ENCODE measurements at regions not wholly inside any gene's neighbourhood (a gene's known extent, or its start where the extent isn't known, plus 50 kb on each side); places are given as distances from the start of the nearest gene placed in this dataset.

DNA sequence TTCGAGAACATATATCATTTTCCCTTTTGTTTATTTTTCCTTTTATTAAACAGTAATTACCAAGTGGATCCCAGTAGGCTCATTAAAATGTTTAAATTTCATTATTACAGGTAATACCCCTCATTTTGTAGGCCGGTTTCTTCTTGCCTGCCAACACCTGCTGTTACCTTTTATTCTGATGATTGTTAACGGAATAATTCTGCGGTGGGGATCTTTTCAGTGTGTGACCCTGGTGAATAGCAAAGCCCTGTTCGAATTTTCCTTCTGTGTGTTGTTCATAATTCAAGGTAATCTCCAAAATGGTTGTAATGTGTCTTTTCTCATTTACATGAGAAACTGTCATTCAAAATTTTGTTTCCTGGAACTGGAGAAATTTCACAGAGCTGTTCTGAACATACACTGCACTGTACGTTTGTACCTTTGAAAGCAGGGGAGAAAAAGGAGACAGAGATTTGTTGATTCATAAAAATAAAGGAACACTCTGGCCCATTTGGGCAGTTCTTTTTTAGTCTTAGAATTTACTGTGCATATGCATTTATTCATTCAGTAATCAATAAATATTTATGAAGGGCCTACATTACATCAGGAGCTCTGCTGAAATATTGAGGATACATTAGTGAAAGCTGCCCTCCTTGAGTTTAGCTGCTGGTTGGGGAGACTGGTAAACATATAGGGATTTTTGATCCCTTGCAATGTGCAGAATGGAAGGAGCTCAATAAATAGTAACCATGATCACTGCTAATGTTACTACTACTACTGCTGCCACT is 502.0 kb downstream of the QKI start:
- DNase-seq (ENCODE audit: low spot score), result no peak

DNA sequence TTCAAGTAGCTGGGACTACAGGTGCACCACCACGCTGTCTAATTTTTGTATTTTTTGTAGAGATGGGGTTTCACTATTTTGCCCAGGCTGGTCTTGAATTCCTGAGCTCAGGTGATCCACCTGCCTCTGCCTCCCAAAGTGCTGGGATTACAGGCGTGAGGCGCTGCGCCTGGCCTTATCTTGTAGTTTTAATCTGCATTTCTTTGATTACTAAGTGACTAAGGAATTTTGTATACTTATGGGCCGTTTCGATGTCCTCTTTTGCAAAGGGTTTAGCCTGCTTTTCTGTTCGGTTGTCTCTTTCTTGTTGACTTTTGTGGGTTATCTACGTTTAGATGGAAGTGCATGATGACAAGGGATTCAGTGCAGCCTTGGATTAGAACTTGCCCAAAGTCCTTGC is 500.6 kb downstream of the QKI start:
- DNase-seq (ENCODE audit: low spot score), result no peak

DNA sequence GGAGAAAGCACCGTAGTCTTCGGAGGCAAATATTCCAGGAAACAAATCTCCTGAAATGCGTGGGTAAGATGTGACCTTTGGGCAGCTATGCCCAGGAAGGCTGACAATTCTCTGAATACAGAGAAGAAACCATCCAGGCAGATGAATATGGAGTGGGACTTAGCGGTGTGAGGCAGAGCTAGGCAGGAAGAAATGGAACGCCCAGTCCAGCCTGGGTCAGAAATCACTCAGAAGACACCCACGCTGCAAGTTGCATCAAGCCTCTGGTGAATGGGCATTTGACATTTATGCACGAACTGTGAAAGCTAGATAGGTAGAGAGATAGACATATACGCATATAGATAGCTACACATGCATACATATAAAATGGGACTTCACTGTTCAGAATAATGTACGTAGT is 498.5 kb downstream of the QKI start:
- DNase-seq (ENCODE audit: low spot score), result no peak

DNA sequence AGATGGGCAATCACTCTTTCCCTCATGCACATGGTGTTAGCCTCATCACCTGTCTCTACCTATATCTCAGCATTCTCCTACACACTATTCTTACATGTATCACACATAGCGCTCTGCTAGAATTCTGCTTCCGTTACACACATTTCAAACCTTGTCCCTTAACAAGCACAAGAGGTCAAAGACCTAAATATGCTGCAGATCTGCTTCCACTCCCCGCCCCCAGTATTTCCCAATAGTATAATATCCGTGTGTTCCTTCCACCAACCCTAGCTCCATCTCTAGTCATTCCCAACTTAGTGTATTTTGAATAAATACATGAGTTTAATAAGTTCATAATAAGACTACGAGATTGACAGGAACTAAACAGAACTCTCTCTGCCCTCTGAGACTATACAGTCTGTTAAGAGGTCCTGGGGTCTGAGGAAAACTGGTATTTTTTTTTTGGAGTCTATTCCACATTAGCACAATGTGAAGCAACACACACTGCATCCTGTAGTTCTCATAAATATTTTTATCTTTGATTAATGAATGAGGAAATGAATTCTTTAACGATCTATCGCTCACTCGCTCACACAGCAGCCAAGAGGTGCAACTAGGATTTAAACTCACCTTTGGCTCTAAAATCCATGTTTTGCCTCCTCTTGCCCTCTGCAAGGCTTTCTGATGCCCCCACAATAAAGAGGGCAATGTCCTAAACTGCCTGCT is 491.6 kb downstream of the QKI start:
- no peak for DNase-seq (ENCODE audit: low spot score)

DNA sequence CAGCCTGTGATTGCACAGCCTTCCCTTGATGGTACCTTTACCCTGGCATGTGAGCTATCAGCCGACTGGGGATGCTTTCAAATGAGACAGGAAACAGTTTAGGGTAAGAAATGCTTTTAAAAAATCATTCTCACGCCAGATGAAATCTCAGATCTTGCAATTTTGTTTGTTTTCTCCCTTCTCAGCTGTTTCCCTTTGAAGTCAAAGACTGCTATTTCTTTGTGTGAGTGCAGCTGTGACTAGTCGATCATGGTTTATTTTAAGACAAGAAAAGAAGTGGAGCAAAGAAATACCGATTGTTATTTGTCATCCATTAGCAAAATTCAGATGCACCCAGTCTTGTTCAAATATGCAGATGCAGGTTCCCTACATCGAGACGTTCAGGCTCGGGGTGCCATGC is 489.7 kb downstream of the QKI start:
- DNase-seq (ENCODE audit: low spot score), result no peak

DNA sequence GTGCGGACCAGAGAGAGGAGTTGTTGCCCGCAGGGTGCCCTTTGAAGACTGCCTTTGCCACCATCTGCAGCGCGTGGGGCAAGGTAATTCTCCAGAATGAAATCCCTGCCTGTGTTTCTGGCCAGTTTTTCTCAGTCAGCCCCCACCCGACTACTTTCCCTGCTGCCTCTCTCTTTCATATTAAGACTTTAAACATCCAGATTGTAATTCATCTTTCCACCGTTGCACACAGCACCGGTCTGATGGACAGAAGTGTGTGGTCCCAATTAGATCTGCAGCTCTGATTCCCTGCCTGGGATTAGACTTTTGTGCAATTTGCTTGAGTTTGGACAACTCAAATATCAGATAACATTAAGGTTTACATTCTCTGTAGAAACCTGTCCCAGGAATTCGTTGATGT is 489.0 kb downstream of the QKI start:
- no peak for DNase-seq (ENCODE audit: low spot score)

DNA sequence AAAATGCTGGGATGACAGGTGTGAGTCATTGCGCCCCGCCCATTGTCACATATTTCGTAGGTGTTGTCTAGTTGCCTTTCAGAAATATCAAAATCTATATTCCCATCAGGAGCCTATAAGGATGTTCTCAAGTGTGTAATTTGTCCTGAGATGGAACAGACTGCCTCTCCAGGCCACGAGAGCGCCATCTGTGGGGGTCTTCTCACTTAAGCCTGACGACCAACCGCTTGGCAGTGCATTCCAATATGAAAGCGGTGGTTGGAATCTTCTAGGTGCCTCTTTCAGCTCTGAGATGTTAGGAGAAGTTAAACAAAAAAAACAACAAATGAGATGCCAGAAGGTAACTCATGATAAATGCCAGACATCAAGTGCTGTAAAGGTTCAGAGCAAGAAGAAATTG is 488.5 kb downstream of the QKI start:
- no peak for DNase-seq (ENCODE audit: low spot score)

DNA sequence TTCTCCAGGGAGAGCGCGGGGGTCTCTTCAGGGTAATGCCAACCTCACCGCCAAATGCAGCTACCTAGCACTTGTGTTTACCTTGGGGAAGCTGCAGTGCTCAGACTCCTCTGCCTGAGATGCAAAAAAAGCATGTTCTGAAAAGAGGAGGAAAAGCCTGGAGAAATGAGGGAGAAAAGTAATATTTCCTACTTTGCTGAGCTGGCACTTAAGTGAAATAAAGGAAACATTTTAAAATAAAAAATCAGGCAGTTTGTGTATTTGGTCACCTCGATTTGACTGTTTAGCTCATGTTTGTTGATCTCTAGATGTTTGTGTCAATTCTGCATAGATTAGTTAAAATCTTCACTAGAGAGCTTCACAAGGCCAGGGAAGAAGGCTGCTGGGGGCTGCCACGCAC is 487.2 kb downstream of the QKI start:
- no peak for DNase-seq (ENCODE audit: low spot score)

DNA sequence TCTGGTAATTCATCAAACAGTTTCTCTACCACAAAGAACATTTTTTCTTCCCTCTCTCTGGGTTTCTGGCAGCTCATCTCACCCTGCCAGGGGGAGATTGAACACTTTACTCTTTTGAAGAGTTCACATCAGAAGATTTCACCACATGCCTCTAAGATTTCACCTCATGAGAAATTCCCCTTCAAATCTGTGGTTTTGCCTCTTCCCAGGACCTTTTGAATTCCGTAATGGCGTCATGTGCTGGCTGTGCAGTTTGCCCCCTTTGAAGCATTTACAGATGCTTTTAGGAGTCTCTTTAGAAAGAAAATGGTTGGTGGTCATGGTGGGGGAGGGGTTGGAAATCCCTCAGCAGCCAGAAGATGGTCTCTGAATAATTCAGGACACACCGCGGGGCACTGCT is 486.1 kb downstream of the QKI start:
- DNase-seq (ENCODE audit: low spot score), result no peak

DNA sequence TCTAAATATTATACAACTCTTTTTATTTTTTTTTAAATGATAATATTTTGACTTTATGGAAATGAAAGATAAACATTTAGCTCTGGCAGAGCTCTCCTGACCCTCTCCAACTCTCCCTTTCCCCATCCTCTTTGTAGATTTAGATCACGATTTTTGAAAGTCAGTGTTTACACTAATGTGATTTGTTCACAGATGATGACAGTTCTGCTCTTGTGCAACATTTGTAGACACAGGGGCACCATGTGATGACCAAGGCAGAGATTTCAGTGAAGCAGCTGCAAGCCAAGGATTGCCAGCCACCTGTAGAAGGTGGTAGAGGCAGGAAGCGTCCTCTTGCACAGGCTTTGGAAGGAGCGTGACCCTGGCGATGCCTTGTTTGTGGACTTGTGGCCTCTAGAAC is 483.2 kb downstream of the QKI start:
- DNase-seq (ENCODE audit: low spot score), result no peak

DNA sequence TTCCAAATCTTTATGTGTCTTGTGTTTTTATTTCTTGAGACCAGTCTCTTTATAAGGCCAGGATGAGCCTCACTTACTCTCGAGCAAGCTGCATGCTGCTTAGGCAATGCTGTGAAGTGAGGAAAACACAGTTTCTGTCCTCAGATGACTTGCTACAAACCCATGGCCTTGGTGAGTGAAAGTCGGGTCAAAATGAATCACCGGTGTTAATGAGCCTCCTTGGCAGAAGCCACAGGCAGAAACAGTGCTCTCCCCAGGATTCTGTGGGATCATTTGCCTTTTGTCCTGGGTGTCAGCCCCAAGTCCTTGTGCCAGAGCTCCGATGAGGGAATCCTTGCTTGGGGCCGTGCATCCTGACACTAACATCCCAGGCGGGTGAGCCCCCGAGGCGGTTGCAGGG is 482.5 kb downstream of the QKI start:
- DNase-seq (ENCODE audit: low spot score), result no peak

DNA sequence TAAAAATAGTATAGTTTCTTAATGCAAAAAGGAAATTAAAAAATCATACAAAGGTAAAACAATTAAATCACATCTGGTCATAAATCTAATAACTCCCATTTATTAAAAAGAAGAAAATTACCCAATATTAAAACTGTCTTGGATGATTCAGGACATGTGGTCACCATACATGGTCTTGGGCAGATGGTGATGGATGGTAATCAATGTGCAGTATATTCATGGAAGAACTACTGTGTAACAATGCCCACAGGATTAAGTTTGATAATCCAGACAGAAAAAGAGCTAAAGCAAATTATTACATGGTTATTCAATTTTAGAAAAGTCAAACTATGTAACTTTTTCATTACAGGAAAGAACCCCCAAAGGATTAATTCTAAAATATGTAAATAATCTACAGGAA is 480.6 kb downstream of the QKI start:
- no peak for DNase-seq (ENCODE audit: low spot score)

DNA sequence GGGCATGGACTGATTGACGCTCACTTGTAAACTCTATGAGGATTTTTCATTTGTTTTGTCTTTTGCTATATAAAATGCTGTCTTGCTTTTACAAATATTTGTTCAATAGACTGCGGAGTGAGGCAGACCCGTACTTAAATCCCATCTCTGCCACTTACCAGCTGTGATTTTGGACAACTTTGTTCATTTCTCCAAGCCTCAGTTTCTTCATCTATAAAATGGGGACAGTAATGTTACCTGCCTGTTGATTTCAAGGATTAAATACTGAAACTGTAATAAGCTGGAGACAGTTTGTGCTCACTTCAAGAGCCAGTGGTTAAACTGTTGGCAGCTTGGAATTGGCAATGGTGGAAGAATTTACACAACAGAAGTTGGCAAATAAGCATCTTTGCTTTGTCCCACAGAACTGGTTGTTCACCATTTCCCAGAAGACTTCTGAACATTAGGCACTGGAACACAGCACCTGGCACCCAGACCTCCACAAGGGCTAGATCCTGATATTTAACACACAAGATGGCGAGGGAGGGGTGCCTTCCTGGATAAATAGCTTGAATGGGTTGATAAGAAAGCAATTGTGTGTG is 479.2 kb downstream of the QKI start:
- DNase-seq (ENCODE audit: low spot score), result no peak

DNA sequence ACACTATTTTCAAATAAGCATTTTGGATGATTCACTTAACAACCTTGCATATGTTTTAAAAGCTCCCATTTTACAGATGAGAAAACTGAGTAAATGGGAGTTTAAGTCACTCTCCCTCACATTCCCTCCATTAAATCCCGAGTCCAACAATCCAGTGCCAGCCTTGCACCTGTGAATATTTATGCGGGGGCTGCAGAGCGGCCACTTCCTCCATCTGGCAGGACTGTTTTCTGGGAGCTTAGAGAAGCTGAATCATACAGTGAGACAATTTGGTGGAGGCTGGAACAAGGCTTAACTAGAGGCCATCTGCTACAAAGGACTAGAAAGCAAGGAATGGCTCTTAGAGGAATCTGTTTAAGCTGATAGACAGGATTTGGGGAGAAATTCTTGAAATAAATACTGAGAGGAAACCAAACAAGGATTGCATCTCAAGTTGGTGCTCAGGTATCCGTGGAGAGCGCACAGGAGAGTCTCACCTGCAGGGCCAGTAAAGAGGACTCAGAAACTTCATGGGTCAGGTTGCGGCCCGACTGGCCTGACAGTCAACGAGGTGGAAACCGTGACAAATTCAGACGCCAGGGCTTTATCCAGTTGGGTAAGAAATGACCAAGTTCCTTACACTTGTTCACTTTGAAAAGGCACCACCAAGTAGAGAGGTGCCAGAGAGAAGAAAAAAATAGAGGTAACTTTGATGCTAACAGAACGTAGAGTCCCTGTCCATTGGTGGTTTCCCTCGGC is 478.5 kb downstream of the QKI start:
- no peak for DNase-seq (ENCODE audit: low spot score)

DNA sequence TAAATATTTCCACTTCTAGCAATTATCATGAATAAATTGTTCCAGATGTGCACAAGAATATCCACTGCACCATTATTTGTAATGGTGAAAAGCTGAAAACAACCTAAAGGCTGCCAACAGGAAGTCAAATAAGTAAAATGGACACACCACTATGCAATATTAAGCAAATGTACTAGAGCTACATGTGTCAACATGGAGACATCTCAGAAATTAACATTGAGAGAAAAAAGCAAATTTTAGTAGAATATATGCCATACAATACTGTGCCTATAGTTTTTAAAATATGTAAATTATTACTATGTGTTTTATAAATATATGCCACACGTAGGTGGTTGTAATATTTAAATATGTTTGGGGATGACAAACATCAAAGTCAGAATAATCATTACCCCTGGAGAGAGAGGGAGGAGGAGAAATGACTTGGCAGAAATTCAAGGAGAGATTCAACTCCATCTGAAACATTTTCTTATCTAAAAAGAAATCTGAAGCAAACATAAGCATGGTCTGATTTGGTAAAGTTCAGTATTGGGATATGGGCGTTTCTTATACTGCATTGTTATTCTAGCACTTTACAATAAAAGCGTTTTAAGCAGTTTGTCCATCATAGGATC is 475.5 kb downstream of the QKI start:
- DNase-seq (ENCODE audit: low spot score), result no peak

DNA sequence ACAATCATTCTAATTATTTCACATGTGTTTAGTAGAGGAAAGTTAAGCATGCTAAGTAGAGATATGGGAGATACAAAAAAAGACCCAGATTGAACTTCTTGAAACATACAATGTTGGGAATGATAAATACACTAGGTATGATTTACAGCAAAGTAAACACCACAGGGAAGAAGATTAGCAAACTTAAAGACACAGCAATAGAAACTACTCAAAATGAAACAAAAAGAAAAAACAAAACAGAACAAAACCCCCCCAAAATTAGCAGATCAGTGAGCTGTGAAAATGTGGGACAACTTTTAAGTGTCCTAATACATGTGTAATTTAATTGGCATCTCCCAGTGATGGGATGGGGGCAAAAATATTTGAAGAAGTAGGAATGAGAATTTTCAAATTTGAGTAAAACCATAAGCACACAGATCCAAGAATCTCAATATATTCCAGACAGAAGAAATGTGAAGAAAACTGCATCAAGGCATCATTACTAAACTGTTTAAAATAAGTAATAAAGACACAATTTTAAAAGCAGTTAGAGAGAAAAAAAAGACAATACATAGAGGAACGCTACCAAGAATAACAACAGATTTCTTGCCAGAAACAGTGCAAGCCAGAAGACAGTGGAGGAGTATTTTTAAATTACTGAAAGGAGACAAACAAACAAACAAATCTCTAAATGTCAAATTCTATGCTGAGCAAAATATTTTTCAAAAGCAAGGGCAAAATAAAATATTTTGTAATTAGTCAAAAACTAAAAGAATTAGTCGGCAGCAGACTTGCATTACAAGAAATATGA is 473.7 kb downstream of the QKI start:
- no peak for DNase-seq (ENCODE audit: low spot score)

DNA sequence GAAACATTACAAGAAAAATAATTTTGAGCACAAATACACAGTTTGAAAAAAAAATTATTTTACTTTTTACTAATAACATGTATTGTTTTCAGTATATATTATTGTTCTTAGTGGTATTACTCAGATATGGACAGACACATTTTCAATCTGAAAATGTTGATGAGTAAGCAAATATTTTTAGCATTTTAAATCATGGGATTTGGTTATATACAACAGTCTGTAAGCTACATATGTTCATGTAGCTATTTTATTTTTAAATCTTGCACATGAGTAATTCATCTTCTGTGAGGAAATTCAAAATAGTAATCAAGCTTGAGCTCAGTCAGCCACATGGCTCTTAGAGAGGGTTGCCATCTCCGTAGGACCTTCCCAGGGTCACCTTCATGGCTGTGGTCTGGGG is 471.9 kb downstream of the QKI start:
- DNase-seq (ENCODE audit: low spot score), result no peak

DNA sequence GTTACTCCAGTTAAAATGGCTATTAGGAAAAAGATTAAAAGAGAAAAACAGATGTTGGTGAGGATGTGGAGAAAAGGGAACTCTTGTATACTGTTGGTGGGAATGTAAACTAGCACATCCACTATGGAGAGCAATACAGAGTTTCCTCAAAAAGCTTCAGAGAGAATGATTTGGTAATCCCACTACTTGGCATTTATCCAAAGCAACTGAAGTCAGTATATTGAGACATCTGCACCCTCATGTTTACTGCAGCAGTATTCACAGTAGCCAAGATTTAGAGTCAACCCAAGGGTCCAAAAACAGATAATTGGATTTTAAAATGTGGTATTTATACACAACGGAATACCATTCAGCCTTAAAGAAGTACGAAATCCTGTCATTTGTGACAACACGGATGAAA is 469.5 kb downstream of the QKI start:
- DNase-seq (ENCODE audit: low spot score), result no peak

DNA sequence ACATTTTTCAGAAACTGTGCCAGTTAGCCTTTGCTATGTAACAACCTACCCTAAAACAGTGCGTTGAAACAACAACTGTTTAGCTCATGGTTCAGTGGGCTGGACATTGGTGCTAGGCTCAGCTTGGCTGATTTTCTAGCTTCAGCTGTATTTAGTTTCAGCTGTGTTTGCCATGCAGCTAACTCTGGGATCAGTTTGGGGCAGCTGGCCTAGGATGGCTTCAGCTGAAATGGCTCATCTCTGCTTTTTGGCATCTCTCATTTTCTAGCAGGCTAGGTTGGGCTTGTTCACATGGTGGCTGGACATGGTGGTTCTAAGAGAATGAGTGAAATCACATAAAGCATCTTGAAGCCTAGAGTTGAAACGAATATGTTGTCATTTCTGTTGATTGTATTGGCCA is 464.2 kb downstream of the QKI start:
- DNase-seq (ENCODE audit: low spot score), result no peak

DNA sequence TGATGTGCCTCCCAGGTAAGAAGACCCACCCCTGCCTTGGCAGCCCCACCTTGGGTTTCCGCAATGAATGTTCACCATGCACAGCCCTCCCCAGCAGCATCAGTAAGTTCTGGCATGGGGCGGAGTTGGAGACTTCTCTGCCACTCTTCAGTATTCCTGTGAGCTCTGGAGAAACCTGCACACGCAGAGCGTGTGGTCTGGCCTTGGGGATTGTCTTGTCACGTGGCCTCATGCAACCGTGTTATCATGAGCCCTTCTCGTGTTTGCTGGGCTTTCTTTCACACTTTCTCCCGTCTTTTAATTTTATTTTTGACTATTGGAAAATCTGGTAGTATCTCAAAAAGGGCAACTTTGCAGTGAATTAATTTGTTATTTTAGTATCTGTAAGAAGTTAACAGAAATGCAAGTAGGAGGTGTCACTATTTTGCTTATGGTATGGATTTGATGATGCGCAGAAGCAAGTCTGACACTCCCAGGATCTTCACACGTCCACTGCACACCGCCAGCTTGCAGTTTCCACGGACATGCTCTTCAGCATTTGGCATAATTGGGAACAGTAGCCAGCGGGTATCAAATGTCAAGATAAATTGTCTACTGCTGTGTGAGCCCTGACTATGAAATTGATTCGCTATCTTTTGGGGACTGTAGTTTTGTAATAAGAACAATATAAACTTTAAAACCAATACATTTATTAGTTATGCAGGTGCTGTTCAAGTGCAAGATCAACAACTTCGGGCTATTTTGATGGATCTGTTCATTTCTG is 463.5 kb downstream of the QKI start:
- DNase-seq (ENCODE audit: low spot score), result no peak

DNA sequence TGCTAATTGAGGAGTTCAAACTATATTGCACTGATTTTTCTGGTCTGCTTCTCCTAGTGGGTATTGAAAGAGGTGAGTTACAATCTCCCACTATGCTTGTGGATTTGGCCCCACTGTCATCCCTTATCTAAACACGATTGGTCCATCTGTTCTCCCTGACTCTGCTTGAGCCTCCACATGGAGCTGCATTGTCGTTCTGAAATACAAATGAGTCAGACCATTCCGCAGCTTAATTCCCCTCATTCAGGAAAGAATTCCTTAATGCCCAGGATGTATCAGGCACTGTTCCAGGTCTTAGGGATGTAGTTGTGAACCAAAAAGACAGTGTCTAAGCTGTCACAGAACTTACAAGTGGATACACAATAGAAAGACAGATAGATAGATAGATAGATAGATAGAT is 461.9 kb downstream of the QKI start:
- DNase-seq (ENCODE audit: low spot score), result no peak

All from CD4-positive, alpha-beta T cell treated with Interleukin-2 at 100 ng/mL for 4 hours (primary cell).